Caki2 (cell line): ENCODE measurements at regions not wholly inside any gene's neighbourhood (a gene's known extent, or its start where the extent isn't known, plus 50 kb on each side); places are given as distances from the start of the nearest gene placed in this dataset.
"Not testable (repeated sequence)": the region's sequence is repeated elsewhere in the genome, so short reads cannot be mapped to it uniquely, and the experiment has no call there.

Experiments used
- DNase-seq: peaks from one replicate; pipeline ENCODE4 v3.0.0-alpha.2; 2015; ENCODE audit warnings: low read depth
- in situ Hi-C: cut with HindIII; loops from 2 replicates; pipeline ENCODE4 v1.10.0; 2016; ENCODE audit warnings: low sequenced_read_pairs, low pct_unique_long_range_greater_than_20kb, mixed read lengths

- DNase-seq = no peak
- in situ Hi-C loops = no loop called here
Measured at GRCh38 chr18:77407733-77408132, 158.1 kb downstream of the GALR1 start.

GRCh38 chr18:77421546-77421945 is 171.9 kb downstream of the GALR1 start:
- in situ Hi-C loops = not testable (repeated sequence)

GRCh38 chr18:77422974-77423867 is 173.6 kb downstream of the GALR1 start:
- in situ Hi-C loops = no loop called here
- DNase-seq = no peak

More at GRCh38 chr18:77421546-77421945, 171.9 kb downstream of the GALR1 start:
- DNase-seq = not testable (repeated sequence)

DNA sequence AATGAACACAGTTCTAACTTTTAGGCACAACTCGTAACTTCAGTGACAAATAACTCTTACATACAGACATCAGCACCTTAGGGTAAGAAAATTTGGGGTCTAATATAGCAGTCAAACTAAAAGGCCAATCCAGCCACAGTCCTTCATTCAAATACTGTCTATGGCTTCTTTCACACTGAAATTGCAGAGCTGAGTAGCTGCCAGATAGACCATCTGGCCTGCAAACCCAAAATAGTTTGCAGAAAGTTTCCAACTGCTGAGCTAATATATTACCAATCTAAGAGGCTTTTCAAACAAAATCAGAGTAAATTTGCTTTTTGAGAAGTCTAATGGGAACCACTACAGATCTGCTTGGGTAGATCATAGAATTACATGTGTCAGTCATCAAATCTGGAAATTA is 183.4 kb downstream of the GALR1 start:
- in situ Hi-C loops = no loop called here
- no peak for DNase-seq

- DNase-seq = no peak
- in situ Hi-C loops = no loop called here
Measured at GRCh38 chr18:77439888-77440287, 190.2 kb downstream of the GALR1 start.

DNA sequence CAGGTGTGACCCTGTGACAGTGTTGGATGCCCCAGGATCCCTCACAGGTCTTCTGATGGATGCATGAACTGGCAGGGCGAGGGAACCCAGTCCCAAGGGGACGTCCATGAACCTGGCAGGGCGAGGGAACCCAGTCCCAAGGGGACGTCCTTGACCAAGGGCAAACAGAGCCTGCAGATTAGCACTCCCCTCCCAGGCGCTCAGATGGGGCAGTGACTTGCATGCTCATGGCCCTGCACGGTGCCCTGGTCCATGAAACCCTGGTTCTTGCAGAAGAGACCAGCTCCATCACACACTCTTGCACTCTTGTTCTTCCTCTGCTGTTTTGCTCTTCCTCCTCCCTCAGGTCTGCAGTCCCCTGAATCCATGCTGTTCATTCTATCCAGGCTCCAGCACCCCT is 192.7 kb downstream of the GALR1 start:
- no peak for DNase-seq
- in situ Hi-C loops = no loop called here

- in situ Hi-C loops = no loop called here
- no peak for DNase-seq
Measured at GRCh38 chr18:77444385-77444784, 194.7 kb downstream of the GALR1 start.

DNA sequence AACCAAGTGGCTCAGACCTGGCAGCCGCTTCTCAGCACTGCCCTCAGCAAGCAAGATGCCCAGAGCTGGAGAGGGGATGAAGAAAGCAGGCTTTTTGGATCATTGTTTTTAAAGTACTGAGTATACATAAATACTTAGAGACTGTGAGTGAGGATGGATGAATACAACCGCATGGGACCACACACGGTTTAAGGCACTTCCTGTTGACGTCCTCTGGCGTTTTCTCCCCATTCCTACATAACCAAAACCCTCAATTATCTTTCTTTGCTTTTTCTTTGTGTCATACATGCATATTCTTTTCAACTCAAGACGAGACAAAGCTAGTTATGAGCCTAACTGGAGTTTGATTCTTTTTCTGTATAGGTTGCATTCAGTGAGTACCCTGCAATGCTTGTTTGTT is 198.4 kb downstream of the GALR1 start:
- DNase-seq = no peak
- in situ Hi-C loops = no loop called here

- in situ Hi-C loops = no loop called here
- DNase-seq = no peak
Measured at GRCh38 chr18:77455004-77455403, 205.4 kb downstream of the GALR1 start.

DNA sequence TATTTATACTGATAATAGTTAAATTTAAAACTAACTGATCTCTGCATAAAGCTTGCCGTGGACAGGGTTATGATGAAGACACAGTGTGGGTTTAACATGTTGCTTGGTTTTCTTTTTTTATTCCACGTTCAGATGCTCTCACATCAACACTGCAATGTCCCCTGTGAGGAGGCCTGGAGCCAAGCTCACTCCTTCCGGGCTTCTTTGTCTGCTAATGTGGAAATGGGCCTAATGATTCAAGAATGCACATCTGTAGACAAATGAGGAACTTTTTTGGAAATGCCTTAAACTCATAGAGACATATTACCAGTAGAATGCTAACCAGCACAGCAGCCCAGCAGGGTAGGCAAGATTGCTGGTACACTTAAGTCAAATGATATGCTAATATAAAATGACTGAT is 208.0 kb downstream of the GALR1 start:
- no peak for DNase-seq
- in situ Hi-C loops = no loop called here

GRCh38 chr18:77461062-77461688 is 211.5 kb downstream of the GALR1 start:
- in situ Hi-C loops = no loop called here

GRCh38 chr18:77464917-77465316 is 215.3 kb downstream of the GALR1 start:
- in situ Hi-C loops = no loop called here

More at GRCh38 chr18:77461062-77461688, 211.5 kb downstream of the GALR1 start:
- no peak for DNase-seq

DNA sequence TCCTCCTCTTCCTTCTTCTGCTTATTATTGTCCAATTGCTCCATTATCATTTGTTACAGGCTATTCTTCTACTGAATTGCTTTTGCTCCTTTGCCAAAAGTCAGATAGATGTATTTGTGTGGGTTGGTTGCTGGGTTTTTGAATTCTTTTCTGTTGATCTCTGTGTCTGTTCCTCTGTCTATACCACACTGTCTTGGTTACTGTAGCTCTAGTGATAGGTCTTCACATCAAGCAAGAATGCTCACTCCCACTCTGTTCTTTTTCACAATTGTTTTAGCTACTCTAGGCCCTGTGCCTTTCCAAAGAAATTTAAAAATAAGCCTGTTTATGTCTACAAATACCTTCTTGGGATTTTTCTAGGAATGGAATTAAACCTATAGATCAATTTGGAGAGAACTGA is 217.2 kb downstream of the GALR1 start:
- in situ Hi-C loops = no loop called here
- DNase-seq = no peak

More at GRCh38 chr18:77464917-77465316, 215.3 kb downstream of the GALR1 start:
- DNase-seq = no peak

GRCh38 chr18:77469131-77469530 is 219.5 kb downstream of the GALR1 start:
- DNase-seq = no peak
- in situ Hi-C loops = no loop called here

DNA sequence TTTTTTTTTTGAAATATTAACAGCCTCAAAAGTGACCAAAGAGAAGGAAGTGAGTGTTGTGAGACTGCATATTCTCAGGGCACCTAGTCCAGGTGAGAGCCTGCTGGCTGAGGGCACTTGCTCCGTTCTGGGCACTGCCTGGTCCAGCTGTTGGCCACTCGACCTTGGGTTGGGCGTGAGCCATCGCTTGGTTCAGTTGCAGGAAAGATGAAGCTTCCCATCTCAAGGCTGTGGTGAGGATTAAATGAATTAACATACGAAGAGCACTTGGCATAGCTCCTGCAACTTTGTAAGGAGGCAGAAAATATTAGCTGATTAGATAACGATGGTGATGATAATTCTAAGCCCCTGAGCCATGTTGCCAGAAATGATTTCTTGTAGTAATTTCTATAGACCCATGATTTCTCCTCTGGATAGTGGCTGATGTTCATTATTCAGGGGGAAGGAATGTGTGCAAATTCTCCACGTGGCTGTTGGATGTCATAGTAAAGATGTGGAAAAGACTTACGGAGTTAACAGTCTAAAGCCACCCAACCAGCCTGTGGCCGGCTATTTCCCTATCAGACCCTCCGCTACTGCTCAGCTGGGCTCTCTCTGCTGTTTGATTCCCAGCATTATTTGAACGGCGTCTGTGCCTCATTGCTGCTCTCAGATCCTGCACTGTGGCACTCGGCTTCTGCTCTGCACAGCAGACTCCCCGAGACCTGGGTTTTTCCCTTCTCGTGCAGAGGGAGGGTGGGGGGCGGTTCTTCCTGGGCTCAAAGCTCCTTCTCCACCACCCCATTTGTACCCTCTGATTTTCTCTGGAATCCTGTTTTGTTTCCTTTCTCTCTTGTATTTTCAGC is 221.1 kb downstream of the GALR1 start:
- in situ Hi-C loops = no loop called here
- no peak for DNase-seq

- DNase-seq = no peak
- in situ Hi-C loops = no loop called here
Measured at GRCh38 chr18:77472509-77472908, 222.9 kb downstream of the GALR1 start.

DNA sequence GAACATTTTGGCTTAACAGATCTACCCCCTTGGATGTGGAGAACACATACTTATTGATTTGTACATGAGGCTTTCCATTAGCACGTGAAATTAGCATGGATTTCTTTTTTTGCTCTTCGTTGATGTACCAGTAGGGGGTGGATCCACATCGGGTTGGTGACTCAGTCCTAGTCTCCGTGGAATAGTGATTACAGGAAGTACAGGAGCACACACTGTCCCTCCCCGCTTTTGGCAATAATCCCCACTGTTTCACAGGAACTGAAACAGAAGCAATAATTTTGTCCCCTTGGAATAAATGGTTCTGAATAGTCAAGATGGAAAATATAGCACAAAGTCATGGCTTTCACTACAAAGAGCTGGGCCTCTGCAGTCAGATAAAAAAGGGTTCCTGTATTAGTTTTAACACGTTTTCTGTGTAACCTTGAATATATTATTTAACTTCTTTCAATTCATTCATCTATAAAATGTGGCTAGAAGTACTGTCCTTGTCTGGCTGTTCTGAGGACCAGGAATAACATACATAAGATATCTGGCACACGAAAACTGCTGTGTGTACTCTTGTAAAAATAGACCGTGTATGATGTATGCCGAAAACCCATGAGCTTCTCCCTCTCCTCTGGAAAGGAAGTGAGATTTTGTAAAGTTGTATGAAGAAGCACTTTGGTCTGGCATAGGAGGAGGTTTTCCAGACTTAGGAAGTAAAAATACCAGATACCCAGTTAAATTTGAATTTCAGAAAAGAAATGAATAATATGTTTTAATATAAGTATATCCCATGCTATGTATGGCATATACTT is 229.2 kb downstream of the GALR1 start:
- no peak for DNase-seq
- in situ Hi-C loops = no loop called here

GRCh38 chr18:77481541-77481940 is 231.9 kb downstream of the GALR1 start:
- in situ Hi-C loops = no loop called here
- DNase-seq = no peak
